ENCODE measurements at regions not wholly inside any gene's neighbourhood (a gene's known extent, or its start where the extent isn't known, plus 50 kb on each side); places are given as distances from the start of the nearest gene placed in this dataset.

GRCh38 chr9:107224252-107224651 is 58.8 kb upstream of the RAD23B start:
- H3K4me3 ChIP-seq (replicated peaks; ENCODE audit: low read depth, low read length), result no peak overlapping the region

GRCh38 chr9:107226421-107226820 is 56.7 kb upstream of the RAD23B start:
- H3K4me3 ChIP-seq (replicated peaks; ENCODE audit: low read depth, low read length), result no peak overlapping the region
- TF ChIP-seq CTCF (IDR thresholded peaks at IDR 0.05; ENCODE audit: low read depth, low read length, missing control alignments), result no peak
- no peak for DNase-seq (ENCODE audit: extremely low read depth, low read depth)

More at GRCh38 chr9:107224252-107224651, 58.8 kb upstream of the RAD23B start:
- no peak for DNase-seq (ENCODE audit: extremely low read depth, low read depth)
- no peak for TF ChIP-seq CTCF (IDR thresholded peaks at IDR 0.05; ENCODE audit: low read depth, low read length, missing control alignments)

DNA sequence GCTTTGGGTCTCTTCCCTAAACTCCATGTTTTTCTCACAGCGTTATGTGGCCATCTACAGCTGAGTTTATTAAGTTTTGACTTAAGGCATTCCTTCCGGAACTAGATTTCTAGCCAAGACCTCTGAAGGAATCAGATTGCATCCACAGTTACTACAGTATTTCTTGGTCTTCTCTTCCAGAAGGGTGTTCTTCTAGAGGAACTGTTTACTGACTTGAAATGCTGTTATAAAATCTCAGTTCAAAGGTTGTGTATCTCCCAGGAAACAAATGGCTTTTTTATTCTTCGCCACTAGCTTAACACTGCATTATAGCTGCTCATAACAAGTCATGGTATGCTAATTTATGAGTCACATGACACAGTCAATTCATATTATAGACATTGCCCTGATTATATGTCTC is 55.3 kb upstream of the RAD23B start:
- no peak overlapping the region for H3K4me3 ChIP-seq (replicated peaks; ENCODE audit: low read depth, low read length)
- DNase-seq (ENCODE audit: extremely low read depth, low read depth), result no peak
- TF ChIP-seq CTCF (IDR thresholded peaks at IDR 0.05; ENCODE audit: low read depth, low read length, missing control alignments), result no peak

- DNase-seq (ENCODE audit: extremely low read depth, low read depth), result no peak
- no peak overlapping the region for H3K4me3 ChIP-seq (replicated peaks; ENCODE audit: low read depth, low read length)
- TF ChIP-seq CTCF (IDR thresholded peaks at IDR 0.05; ENCODE audit: low read depth, low read length, missing control alignments), result no peak
These were observed 54.5 kb upstream of the RAD23B start for GRCh38 chr9:107228496-107229039.

DNA sequence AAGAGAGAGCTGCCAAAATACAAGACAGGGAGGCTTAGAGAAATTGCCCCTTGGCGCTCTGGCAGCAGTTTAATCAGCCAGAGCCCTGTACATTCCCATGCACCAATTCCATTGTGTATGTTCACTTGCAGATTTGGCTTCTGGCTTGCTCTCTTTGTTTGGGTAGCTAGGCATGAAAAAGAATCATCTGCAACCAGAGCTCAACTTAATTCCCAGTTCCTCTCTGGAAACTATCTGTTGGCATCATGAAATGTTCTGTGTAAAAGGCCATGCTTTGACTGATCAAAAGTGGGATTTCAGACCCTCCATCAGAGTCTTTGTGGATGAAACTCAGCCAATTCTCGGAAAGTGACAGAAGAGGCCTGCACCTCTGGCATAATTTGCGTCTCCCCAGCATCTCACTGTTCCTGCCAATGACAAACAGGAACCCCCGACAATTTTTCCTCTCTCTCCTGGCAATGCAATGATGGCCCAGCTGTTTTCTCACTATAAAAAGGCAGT is 53.8 kb upstream of the RAD23B start:
- no peak for TF ChIP-seq CTCF (IDR thresholded peaks at IDR 0.05; ENCODE audit: low read depth, low read length, missing control alignments)
- no peak for DNase-seq (ENCODE audit: extremely low read depth, low read depth)

More for the DNA sequence above, 53.8 kb upstream of the RAD23B start:
- no peak overlapping the region for H3K4me3 ChIP-seq (replicated peaks; ENCODE audit: low read depth, low read length)

Measured in HFF-Myc (cell line).